ENCODE measurements at regions not wholly inside any gene's neighbourhood (a gene's known extent, or its start where the extent isn't known, plus 50 kb on each side); places are given as distances from the start of the nearest gene placed in this dataset.

- no peak for TF ChIP-seq CTCF (IDR thresholded peaks at IDR 0.05; ENCODE audit: low read depth, low read length, poor library complexity, severe bottlenecking)
- TF ChIP-seq EZH2phosphoT487 (IDR thresholded peaks at IDR 0.05; ENCODE audit: borderline replicate concordance, low read length) = no peak
These were observed 80.6 kb downstream of the TEX51 start for GRCh38 chr2:126979039-126980003.

Data from DOHH2 (cell line).